Lung (tissue), 11 donors: ENCODE measurements at regions not wholly inside any gene's neighbourhood (a gene's known extent, or its start where the extent isn't known, plus 50 kb on each side); places are given as distances from the start of the nearest gene placed in this dataset.
A peak's percentile ranks its signal among the peaks of the same experiment; 100 is the strongest.

Experiments used
- ATAC-seq: fragments of 200-7000 bp; cut with Tn5 transposase; one replicate; pipeline ENCODE4 v1.9.1; 2020; ENCODE audit warnings: moderate number of reproducible peaks; ENCODE audit not compliant: insufficient read depth, low FRiP score
- DNase-seq, 3 donors: peaks; one replicate each; pipeline ENCODE4 v3.0.0-alpha.2; 2013 to 2017
- H3K27ac ChIP-seq, 2 donors: one replicate each; pipeline ENCODE4 v1.5.1; 2013; ENCODE audit warnings: mild to moderate bottlenecking in 2 of 2, moderate library complexity in 2 of 2, control low read depth in 1 of 2, inconsistent platforms in 1 of 2, low read depth in 1 of 2, low read length in 1 of 2
- H3K27me3 ChIP-seq, 3 donors: one replicate each; pipeline ENCODE4 v1.5.1; 2013; ENCODE audit warnings: low read length in 2 of 3; ENCODE audit not compliant: control insufficient read depth in 3 of 3, insufficient read depth in 3 of 3
- H3K36me3 ChIP-seq, 4 donors: one replicate each; pipeline ENCODE4 v1.5.1; 2013; ENCODE audit warnings: low read length in 4 of 4, mild to moderate bottlenecking in 1 of 4, moderate library complexity in 1 of 4; ENCODE audit not compliant: control insufficient read depth in 4 of 4, insufficient read depth in 4 of 4
- H3K4me1 ChIP-seq, 5 donors: one replicate each; pipeline ENCODE4 v1.5.1; 2013; ENCODE audit warnings: low read length in 5 of 5, mild to moderate bottlenecking in 2 of 5, moderate library complexity in 1 of 5; ENCODE audit not compliant: control insufficient read depth in 5 of 5, insufficient read depth in 5 of 5
- H3K4me3 ChIP-seq: one replicate; pipeline ENCODE4 v1.5.1; 2013; ENCODE audit warnings: mild to moderate bottlenecking, control low read depth, moderate library complexity
- H3K9ac ChIP-seq, 2 donors: one replicate each; pipeline ENCODE4 v1.5.1; 2013; ENCODE audit warnings: low read length in 2 of 2, control low read depth in 1 of 2; ENCODE audit not compliant: insufficient read depth in 1 of 2
- H3K9me3 ChIP-seq, 4 donors: one replicate each; pipeline ENCODE4 v1.5.1; 2013; ENCODE audit warnings: low read length in 3 of 4, mild to moderate bottlenecking in 1 of 4, moderate library complexity in 1 of 4; ENCODE audit not compliant: control insufficient read depth in 4 of 4, insufficient read depth in 3 of 4
- WGBS, 2 donors: extraction: QIAGEN DNeasy Blood & Tissue Kit; methylation state at CpG; one replicate each; pipeline ENCODE4 v1.1.7; 2013; 5-methylcytosine and 5-hydroxymethylcytosine counted together
- TF ChIP-seq, protein P1 (sequence below): IDR thresholded peaks from 2 replicates; pipeline ENCODE4 v1.5.1; 2012; ENCODE audit warnings: mild to moderate bottlenecking; ENCODE audit errors: control extremely low read depth, extremely low read depth
- donor health status: control.
- donor health status: control.
- donor health status: Bipolar disorder and iron deficiency.
- donor health status: healthy.
- donor health status: DM: yes; HTN: yes; CAD: no.

- TF ChIP-seq, protein P1, sequence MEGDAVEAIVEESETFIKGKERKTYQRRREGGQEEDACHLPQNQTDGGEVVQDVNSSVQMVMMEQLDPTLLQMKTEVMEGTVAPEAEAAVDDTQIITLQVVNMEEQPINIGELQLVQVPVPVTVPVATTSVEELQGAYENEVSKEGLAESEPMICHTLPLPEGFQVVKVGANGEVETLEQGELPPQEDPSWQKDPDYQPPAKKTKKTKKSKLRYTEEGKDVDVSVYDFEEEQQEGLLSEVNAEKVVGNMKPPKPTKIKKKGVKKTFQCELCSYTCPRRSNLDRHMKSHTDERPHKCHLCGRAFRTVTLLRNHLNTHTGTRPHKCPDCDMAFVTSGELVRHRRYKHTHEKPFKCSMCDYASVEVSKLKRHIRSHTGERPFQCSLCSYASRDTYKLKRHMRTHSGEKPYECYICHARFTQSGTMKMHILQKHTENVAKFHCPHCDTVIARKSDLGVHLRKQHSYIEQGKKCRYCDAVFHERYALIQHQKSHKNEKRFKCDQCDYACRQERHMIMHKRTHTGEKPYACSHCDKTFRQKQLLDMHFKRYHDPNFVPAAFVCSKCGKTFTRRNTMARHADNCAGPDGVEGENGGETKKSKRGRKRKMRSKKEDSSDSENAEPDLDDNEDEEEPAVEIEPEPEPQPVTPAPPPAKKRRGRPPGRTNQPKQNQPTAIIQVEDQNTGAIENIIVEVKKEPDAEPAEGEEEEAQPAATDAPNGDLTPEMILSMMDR = no peak
- ATAC-seq (peak; percentile 31), DNase-seq (peak in 2 of 3 donors; percentile 9 to 38)
- Histone ChIP-seq H3K9ac (no peak overlapping the region), H3K36me3 (no peaks in the 10 kb centered on the region), H3K4me1 (no peaks in the 10 kb centered on the region), H3K27ac (peak overlapping the region; percentile 4 to 73), H3K4me3 (no peak overlapping the region), H3K27me3 (no peaks in the 10 kb centered on the region), H3K9me3 (no peaks in the 10 kb centered on the region)
- WGBS, 2 donors = 41 to 61% methylated on average over 6 of the region's 6 CpGs
Observed at GRCh38 chr13:40116008-40116407, 460.5 kb downstream of the COG6 start.

GRCh38 chr13:40118337-40118736 is 462.9 kb downstream of the COG6 start:
- H3K4me1 ChIP-seq = no peaks in the 10 kb centered on the region
- no peaks in the 10 kb centered on the region for H3K9me3 ChIP-seq
- no peak for DNase-seq
- H3K36me3 ChIP-seq = no peaks in the 10 kb centered on the region
- no peak overlapping the region for H3K27ac ChIP-seq
- no peak overlapping the region for H3K9ac ChIP-seq
- no peaks in the 10 kb centered on the region for H3K27me3 ChIP-seq
- no peak overlapping the region for H3K4me3 ChIP-seq
- TF ChIP-seq, protein P1 = no peak
- ATAC-seq = no peak
- WGBS, 2 donors = 85 to 94% methylated on average over 3 of the region's 3 CpGs

- H3K36me3 ChIP-seq = no peaks in the 10 kb centered on the region
- ATAC-seq (no peak), DNase-seq (no peak)
- peaks cover 0 to 10% (median 0%) of the 10 kb centered on the region in 5 donors for H3K4me1 ChIP-seq
- H3K27me3 ChIP-seq = no peaks in the 10 kb centered on the region
- H3K27ac ChIP-seq = no peak overlapping the region
- no peak overlapping the region for H3K4me3 ChIP-seq
- H3K9me3 ChIP-seq = no peaks in the 10 kb centered on the region
- 85 to 96% methylated on average over 1 of the region's 1 CpG for WGBS, 2 donors
- TF ChIP-seq, protein P1 = no peak
- no peak overlapping the region for H3K9ac ChIP-seq
Observed at GRCh38 chr13:40119852-40120251, 464.4 kb downstream of the COG6 start.

GRCh38 chr13:40120288-40120687 is 464.8 kb downstream of the COG6 start:
- no peak overlapping the region for H3K4me3 ChIP-seq
- peak in 1 of 3 donors; percentile 10 for DNase-seq
- H3K9ac ChIP-seq = no peak overlapping the region
- H3K9me3 ChIP-seq = no peaks in the 10 kb centered on the region
- TF ChIP-seq, protein P1 = no peak
- no peak for ATAC-seq
- no peak overlapping the region for H3K27ac ChIP-seq
- H3K27me3 ChIP-seq = no peaks in the 10 kb centered on the region
- peaks cover 0 to 10% (median 0%) of the 10 kb centered on the region in 5 donors for H3K4me1 ChIP-seq
- 63 to 81% methylated on average over 1 of the region's 1 CpG for WGBS, 2 donors
- H3K36me3 ChIP-seq = no peaks in the 10 kb centered on the region
